ENCODE measurements at regions not wholly inside any gene's neighbourhood (a gene's known extent, or its start where the extent isn't known, plus 50 kb on each side); places are given as distances from the start of the nearest gene placed in this dataset.
"Not testable (repeated sequence)": the region's sequence is repeated elsewhere in the genome, so short reads cannot be mapped to it uniquely, and the experiment has no call there.

GRCh38 chr6:137625808-137626207 is 131.6 kb upstream of the OLIG3 start:
- 42 to 57% (median 51%) methylated on average over 7 of the region's 7 CpGs for WGBS, 3 donors
- DNase-seq (no peak), ATAC-seq (no peak)
- Histone ChIP-seq H3K4me3 (no peak overlapping the region), H3K36me3 (ENCODE audit: insufficient read depth in 1 of 2, low read depth in 1 of 2) (no peaks in the 10 kb centered on the region), H3K4me1 (no peaks in the 10 kb centered on the region), H3K27me3 (ENCODE audit: insufficient read depth in 3 of 3, low read length in 2 of 3) (no peaks in the 10 kb centered on the region), H3K27ac (no peak overlapping the region), H3K9me3 (no peaks in the 10 kb centered on the region)
- no peak for TF ChIP-seq CTCF (IDR thresholded peaks at IDR 0.05)
- intact Hi-C loops (cut with DNase I) = no loop called here

GRCh38 chr6:137630666-137631065 is 136.5 kb upstream of the OLIG3 start:
- H3K4me1 ChIP-seq = no peaks in the 10 kb centered on the region
- WGBS, 3 donors = 16 to 26% (median 21%) methylated on average over 1 of the region's 1 CpG
- ATAC-seq (no peak), DNase-seq (no peak)
- intact Hi-C loops (cut with DNase I) = no loop called here
- H3K36me3 ChIP-seq (ENCODE audit: insufficient read depth in 1 of 2, low read depth in 1 of 2) = no peaks in the 10 kb centered on the region
- H3K9me3 ChIP-seq = no peaks in the 10 kb centered on the region
- no peak overlapping the region for H3K27ac ChIP-seq
- no peak overlapping the region for H3K4me3 ChIP-seq
- no peak for TF ChIP-seq CTCF (IDR thresholded peaks at IDR 0.05)
- peaks cover 0 to 3% (median 0%) of the 10 kb centered on the region in 3 donors for H3K27me3 ChIP-seq (ENCODE audit: insufficient read depth in 3 of 3, low read length in 2 of 3)

GRCh38 chr6:137631323-137631722 is 137.1 kb upstream of the OLIG3 start:
- Histone ChIP-seq H3K27ac (no peak overlapping the region), H3K4me3 (no peak overlapping the region), H3K9me3 (no peaks in the 10 kb centered on the region), H3K36me3 (ENCODE audit: insufficient read depth in 1 of 2, low read depth in 1 of 2) (no peaks in the 10 kb centered on the region), H3K4me1 (no peaks in the 10 kb centered on the region), H3K27me3 (ENCODE audit: insufficient read depth in 3 of 3, low read length in 2 of 3) (peaks cover 0 to 3% (median 0%) of the 10 kb centered on the region in 3 donors)
- intact Hi-C loops (cut with DNase I) = no loop called here
- TF ChIP-seq CTCF (IDR thresholded peaks at IDR 0.05) = no peak
- WGBS, 3 donors = 86 to 89% (median 88%) methylated on average over 2 of the region's 2 CpGs
- DNase-seq (no peak), ATAC-seq (no peak)

GRCh38 chr6:137634177-137634576 is 140.0 kb upstream of the OLIG3 start:
- 80 to 84% (median 81%) methylated on average over 9 of the region's 9 CpGs for WGBS, 3 donors
- H3K27ac ChIP-seq; intact Hi-C loops (cut with DNase I); ATAC-seq; H3K9me3 ChIP-seq; H3K4me3 ChIP-seq; H3K27me3 ChIP-seq (ENCODE audit: insufficient read depth in 3 of 3, low read length in 2 of 3); DNase-seq; H3K4me1 ChIP-seq; H3K36me3 ChIP-seq (ENCODE audit: insufficient read depth in 1 of 2, low read depth in 1 of 2): not testable (repeated sequence)

GRCh38 chr6:137637121-137637520 is 142.9 kb upstream of the OLIG3 start:
- Histone ChIP-seq H3K4me3 (no peak overlapping the region), H3K27me3 (ENCODE audit: insufficient read depth in 3 of 3, low read length in 2 of 3) (peaks cover 0 to 3% (median 0%) of the 10 kb centered on the region in 3 donors), H3K9me3 (no peaks in the 10 kb centered on the region), H3K4me1 (peaks cover 10% of the 10 kb centered on the region), H3K27ac (no peak overlapping the region), H3K36me3 (ENCODE audit: insufficient read depth in 1 of 2, low read depth in 1 of 2) (no peaks in the 10 kb centered on the region)
- no peak for TF ChIP-seq CTCF (IDR thresholded peaks at IDR 0.05)
- ATAC-seq = peak in 1 of 4 donors; percentile 50
- intact Hi-C loops (cut with DNase I) = no loop called here
- 21 to 24% (median 23%) methylated on average over 1 of the region's 1 CpG for WGBS, 3 donors
- DNase-seq = no peak

All from psoas muscle (tissue), 7 donors.